GM12878 (cell line): ENCODE measurements at regions not wholly inside any gene's neighbourhood (a gene's known extent, or its start where the extent isn't known, plus 50 kb on each side); places are given as distances from the start of the nearest gene placed in this dataset.

Experiments
- ATAC-seq: fragments of 200-7000 bp; cut with Tn5 transposase; 3 replicates; pipeline ENCODE4 v1.9.1; 2020; ENCODE audit warnings: mild to moderate bottlenecking, moderate library complexity
- BruUV-seq: library from RNA; stranded (reverse); fragments of 400-500 nt; replicated peaks from 2 replicates; lab custom pipeline; 2021; lab: Mats Ljungman, UMichigan
- CTCF ChIA-PET: fragments of 300-600 bp; sonication (Branson Sonifier 250); formaldehyde crosslinking; extraction: SDS; loops from one replicate; lab custom pipeline; 2021; ENCODE audit warnings: inconsistent platforms; lab: Yijun Ruan, JAX
- POLR2A ChIA-PET: fragments of 350-600 bp; formaldehyde crosslinking; extraction: SDS; loops from one replicate; lab custom pipeline; 2021; ENCODE audit warnings: inconsistent platforms; lab: Charles Lee
- RAD21 ChIA-PET: fragments of 300-600 bp; sonication (Branson Sonifier 250); formaldehyde crosslinking; loops from one replicate; lab custom pipeline; 2023; ENCODE audit warnings: antibody characterized with exemption; ENCODE audit not compliant: unreplicated experiment; lab: Charles Lee
- SMC1A ChIA-PET: fragments of 300-600 bp; sonication (Branson Sonifier 250); formaldehyde crosslinking; loops from one replicate; lab custom pipeline; 2023; ENCODE audit not compliant: unreplicated experiment, uncharacterized antibody; lab: Charles Lee
- DNase-seq: peaks from one replicate; pipeline ENCODE4 v3.0.0-alpha.2; 2011; ENCODE audit warnings: low read depth, low spot score
- FAIRE-seq: peaks from 3 replicates; lab custom pipeline; 2011; peaks lifted over from hg19 to GRCh38; lab: Jason Lieb, UNC
- H2AFZ ChIP-seq: 2 replicates; pipeline ENCODE4 v1.6.0; 2011; ENCODE audit warnings: low read depth, low read length, control low read depth; ENCODE audit not compliant: control insufficient read depth
- H3K27ac ChIP-seq: 2 replicates; pipeline ENCODE4 v1.5.1; 2011; ENCODE audit warnings: control low read depth; ENCODE audit not compliant: control insufficient read depth, insufficient read depth
- H3K27me3 ChIP-seq, 2 experiments: replicated peaks in 1 of 2; 2 replicates each; pipeline versions ENCODE4 v1.6.0 to v1.6.1; 2011; ENCODE audit warnings: low read length in 1 of 2; ENCODE audit not compliant: control insufficient read depth in 2 of 2, insufficient read depth in 2 of 2
- H3K36me3 ChIP-seq, 2 experiments: 2 replicates each; pipeline ENCODE4 v1.5.1; 2011; ENCODE audit warnings: low read length in 1 of 2; ENCODE audit not compliant: control insufficient read depth in 2 of 2, insufficient read depth in 2 of 2
- H3K4me1 ChIP-seq: 2 replicates; pipeline ENCODE4 v1.6.1; 2011; ENCODE audit warnings: mild to moderate bottlenecking, low read length, moderate library complexity, mixed read lengths; ENCODE audit not compliant: control insufficient read depth, insufficient read depth
- H3K4me2 ChIP-seq: 2 replicates; pipeline ENCODE4 v1.6.0; 2011; ENCODE audit warnings: control low read depth; ENCODE audit not compliant: control insufficient read depth, insufficient read depth
- H3K4me3 ChIP-seq: fragments of 200-600 bp; sonication (generic); 2 replicates; pipeline ENCODE4 v1.5.1; 2016
- H3K79me2 ChIP-seq: 2 replicates; pipeline ENCODE4 v1.6.0; 2011; ENCODE audit warnings: low read length; ENCODE audit not compliant: control insufficient read depth, insufficient read depth
- H3K9ac ChIP-seq: 2 replicates; pipeline ENCODE4 v1.8.0; 2011; ENCODE audit warnings: low read length, control low read depth, mixed read lengths; ENCODE audit not compliant: control insufficient read depth, insufficient read depth
- H3K9me3 ChIP-seq: replicated peaks from 3 replicates; pipeline ENCODE4 v1.5.1; 2011; ENCODE audit warnings: mild to moderate bottlenecking, low read length; ENCODE audit not compliant: control insufficient read depth, insufficient read depth
- H4K20me1 ChIP-seq: 2 replicates; pipeline ENCODE4 v1.6.0; 2011; ENCODE audit not compliant: control insufficient read depth, insufficient read depth
- ATF7 ChIP-seq: fragments of 450-650 bp; IDR thresholded peaks from 2 replicates; pipeline ENCODE4 v1.6.1; 2016; ENCODE audit warnings: low read depth, mild to moderate bottlenecking
- CBX5 ChIP-seq: sonication (generic); IDR thresholded peaks from 2 replicates; pipeline ENCODE4 v1.6.1; 2016; ENCODE audit warnings: low read depth, moderate library complexity, mild to moderate bottlenecking, inconsistent platforms
- CHD2 ChIP-seq: IDR thresholded peaks from 2 replicates; pipeline ENCODE4 v1.6.1; 2011; ENCODE audit warnings: low read depth, low read length, improper control_type of control experiment, borderline replicate concordance
- CREB1 ChIP-seq: IDR thresholded peaks from 2 replicates; pipeline ENCODE4 v1.6.1; 2012; ENCODE audit warnings: low read depth, mild to moderate bottlenecking, inconsistent platforms
- EZH2 ChIP-seq: IDR thresholded peaks from 2 replicates; pipeline ENCODE4 v1.6.1; 2012; ENCODE audit warnings: low read depth, mild to moderate bottlenecking, control low read depth, inconsistent platforms, low read length, borderline replicate concordance; ENCODE audit not compliant: control insufficient read depth
- IKZF1 ChIP-seq: fragments of 450-650 bp; conservative IDR thresholded peaks from 2 replicates; pipeline ENCODE4 v1.6.1; 2017; ENCODE audit warnings: antibody characterized with exemption, mild to moderate bottlenecking
- NFYB ChIP-seq: IDR thresholded peaks from 2 replicates; pipeline ENCODE4 v1.6.1; 2011; ENCODE audit warnings: low read depth, mild to moderate bottlenecking, low read length, improper control_type of control experiment, moderate library complexity; ENCODE audit not compliant: insufficient read depth
- SIX5 ChIP-seq: IDR thresholded peaks from 2 replicates; pipeline ENCODE4 v1.6.1; 2011; ENCODE audit warnings: mild to moderate bottlenecking, low read depth, low read length, moderate library complexity; ENCODE audit not compliant: severe bottlenecking
- WGBS: methylation state at CpG from one replicate; pipeline ENCODE4 v1.1.6; 2016; ENCODE audit warnings: low lambda C conversion rate; ENCODE audit not compliant: insufficient replicate concordance, insufficient coverage; ENCODE audit errors: missing lambda C conversion rate; 5-methylcytosine and 5-hydroxymethylcytosine counted together
- in situ Hi-C: fragments of 300-500 bp; cut with MboI; formaldehyde crosslinking; loops from 9 replicates; pipeline ENCODE4 v1.14.3; 2018; ENCODE audit warnings: mixed read lengths
- intact Hi-C: fragments of 100-400 bp; cut with micrococcal nuclease; formaldehyde crosslinking; loops from one replicate; pipeline ENCODE4 v1.14.2; 2022; ENCODE audit not compliant: unreplicated experiment
- TF ChIP-seq, protein P1 (sequence below): IDR thresholded peaks from 2 replicates; pipeline ENCODE4 v1.6.1; 2012; ENCODE audit warnings: mild to moderate bottlenecking, low read depth, low read length

DNA sequence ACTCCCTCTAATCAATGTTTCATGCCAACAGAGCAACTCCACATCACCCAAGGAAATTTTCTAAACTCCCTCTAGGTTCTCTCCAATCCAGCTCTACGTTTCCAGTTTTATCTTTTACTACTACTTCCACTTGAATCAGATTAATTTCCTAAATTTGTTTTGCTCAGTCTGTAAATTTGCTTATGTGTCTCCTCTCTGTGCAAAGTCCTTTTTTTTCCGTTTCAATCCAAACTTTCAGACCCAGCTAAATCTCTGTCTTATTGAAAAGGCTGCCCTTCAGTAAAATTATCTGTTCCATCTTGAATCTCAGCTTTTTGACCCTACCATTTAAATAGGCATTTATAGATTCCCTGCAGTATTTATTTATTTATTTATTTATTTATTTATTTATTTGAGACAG is 61.4 kb upstream of the COX10 start:
- Histone ChIP-seq H3K27me3 (no peaks in the 10 kb centered on the region), H3K27ac (no peak overlapping the region), H3K9me3 (no peaks in the 10 kb centered on the region), H3K4me2 (no peak overlapping the region), H3K4me3 (no peak overlapping the region), H3K9ac (no peak overlapping the region), H3K79me2 (no peaks in the 10 kb centered on the region), H4K20me1 (no peaks in the 10 kb centered on the region), H2AFZ (no peak overlapping the region), H3K36me3 (no peaks in the 10 kb centered on the region), H3K4me1 (no peaks in the 10 kb centered on the region)
- ChIA-PET CTCF (no interaction called here), POLR2A (no interaction called here), SMC1A (no interaction called here), RAD21 (no interaction called here)
- TF ChIP-seq IKZF1 (no peak), CBX5 (no peak), CHD2 (no peak), ATF7 (no peak), EZH2 (no peak), SIX5 (no peak), NFYB (no peak), CREB1 (no peak)
- TF ChIP-seq, protein P1, sequence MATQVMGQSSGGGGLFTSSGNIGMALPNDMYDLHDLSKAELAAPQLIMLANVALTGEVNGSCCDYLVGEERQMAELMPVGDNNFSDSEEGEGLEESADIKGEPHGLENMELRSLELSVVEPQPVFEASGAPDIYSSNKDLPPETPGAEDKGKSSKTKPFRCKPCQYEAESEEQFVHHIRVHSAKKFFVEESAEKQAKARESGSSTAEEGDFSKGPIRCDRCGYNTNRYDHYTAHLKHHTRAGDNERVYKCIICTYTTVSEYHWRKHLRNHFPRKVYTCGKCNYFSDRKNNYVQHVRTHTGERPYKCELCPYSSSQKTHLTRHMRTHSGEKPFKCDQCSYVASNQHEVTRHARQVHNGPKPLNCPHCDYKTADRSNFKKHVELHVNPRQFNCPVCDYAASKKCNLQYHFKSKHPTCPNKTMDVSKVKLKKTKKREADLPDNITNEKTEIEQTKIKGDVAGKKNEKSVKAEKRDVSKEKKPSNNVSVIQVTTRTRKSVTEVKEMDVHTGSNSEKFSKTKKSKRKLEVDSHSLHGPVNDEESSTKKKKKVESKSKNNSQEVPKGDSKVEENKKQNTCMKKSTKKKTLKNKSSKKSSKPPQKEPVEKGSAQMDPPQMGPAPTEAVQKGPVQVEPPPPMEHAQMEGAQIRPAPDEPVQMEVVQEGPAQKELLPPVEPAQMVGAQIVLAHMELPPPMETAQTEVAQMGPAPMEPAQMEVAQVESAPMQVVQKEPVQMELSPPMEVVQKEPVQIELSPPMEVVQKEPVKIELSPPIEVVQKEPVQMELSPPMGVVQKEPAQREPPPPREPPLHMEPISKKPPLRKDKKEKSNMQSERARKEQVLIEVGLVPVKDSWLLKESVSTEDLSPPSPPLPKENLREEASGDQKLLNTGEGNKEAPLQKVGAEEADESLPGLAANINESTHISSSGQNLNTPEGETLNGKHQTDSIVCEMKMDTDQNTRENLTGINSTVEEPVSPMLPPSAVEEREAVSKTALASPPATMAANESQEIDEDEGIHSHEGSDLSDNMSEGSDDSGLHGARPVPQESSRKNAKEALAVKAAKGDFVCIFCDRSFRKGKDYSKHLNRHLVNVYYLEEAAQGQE, result no peak
- FAIRE-seq, result no peak
- ATAC-seq, result no peak
- no peak for DNase-seq
- intact Hi-C loops, result no loop called here
- in situ Hi-C loops, result no loop called here
- WGBS, result 65% methylated on average over 2 of the region's 2 CpGs
- BruUV-seq, result no TSS peak
